HuH-7 (cell line): ENCODE measurements at regions not wholly inside any gene's neighbourhood (a gene's known extent, or its start where the extent isn't known, plus 50 kb on each side); places are given as distances from the start of the nearest gene placed in this dataset.
"Not testable (repeated sequence)": the region's sequence is repeated elsewhere in the genome, so short reads cannot be mapped to it uniquely, and the experiment has no call there.

Source experiments
- DNase-seq: peaks from one replicate; pipeline ENCODE4 v3.0.0; 2011; ENCODE audit warnings: low spot score

DNA sequence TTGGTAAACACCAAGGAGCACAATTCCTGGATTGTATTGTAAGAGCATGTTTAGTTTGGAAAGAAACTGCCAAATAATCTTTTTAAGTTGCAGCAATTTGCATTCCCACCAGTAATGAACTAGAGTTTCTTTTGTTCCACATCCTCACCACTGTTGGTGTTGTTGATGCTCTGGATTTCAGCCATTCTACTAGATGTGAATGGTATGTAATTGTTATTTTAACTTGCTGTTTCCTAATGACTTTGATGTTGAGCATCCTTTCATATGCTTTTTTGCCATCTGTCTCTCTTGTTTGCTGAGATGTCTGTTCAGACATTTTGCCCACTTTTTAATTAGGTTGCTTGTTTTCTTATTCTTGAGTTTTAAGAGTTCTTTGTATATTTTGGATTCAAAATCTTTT is 1654.1 kb downstream of the GRIK2 start:
- no peak for DNase-seq

DNA sequence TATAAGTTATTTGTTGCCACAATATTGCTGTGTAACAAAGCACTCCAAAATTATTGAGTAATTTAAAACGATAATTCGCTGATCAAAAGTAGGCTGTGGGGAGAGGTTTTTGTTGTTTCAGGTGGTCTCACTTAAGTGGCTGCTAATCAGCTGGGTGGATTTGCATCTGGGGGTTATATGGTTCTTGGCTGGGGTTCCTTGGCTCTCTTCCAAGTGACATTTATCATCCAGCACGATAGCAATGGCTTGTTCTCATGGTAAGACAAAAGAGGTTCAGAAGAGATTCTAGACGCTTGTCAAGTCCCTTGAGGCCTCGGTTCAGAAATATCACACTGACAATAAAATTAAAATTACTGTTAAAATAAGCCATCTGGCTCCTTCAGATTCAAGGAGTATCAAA is 1648.8 kb downstream of the GRIK2 start:
- no peak for DNase-seq

DNA sequence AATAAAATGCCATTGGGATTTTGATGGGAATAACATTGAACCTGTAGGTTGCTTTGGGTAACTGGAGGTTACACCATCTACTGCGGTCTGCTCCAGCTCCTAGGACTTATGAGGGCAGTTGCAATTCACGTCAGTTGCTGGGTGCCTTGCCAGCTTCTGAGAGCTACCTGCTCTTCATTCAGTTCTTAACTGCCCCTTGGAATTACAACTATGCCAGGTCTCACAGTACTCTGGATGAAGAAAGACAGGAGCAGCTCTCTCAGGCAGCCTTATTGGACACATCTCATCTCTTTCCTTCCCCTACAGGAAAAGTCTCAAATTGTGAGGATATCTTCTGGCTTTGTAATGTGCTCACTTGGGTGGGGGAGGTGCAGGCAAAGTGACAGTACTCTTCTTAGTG is 1643.3 kb downstream of the GRIK2 start:
- no peak for DNase-seq

DNA sequence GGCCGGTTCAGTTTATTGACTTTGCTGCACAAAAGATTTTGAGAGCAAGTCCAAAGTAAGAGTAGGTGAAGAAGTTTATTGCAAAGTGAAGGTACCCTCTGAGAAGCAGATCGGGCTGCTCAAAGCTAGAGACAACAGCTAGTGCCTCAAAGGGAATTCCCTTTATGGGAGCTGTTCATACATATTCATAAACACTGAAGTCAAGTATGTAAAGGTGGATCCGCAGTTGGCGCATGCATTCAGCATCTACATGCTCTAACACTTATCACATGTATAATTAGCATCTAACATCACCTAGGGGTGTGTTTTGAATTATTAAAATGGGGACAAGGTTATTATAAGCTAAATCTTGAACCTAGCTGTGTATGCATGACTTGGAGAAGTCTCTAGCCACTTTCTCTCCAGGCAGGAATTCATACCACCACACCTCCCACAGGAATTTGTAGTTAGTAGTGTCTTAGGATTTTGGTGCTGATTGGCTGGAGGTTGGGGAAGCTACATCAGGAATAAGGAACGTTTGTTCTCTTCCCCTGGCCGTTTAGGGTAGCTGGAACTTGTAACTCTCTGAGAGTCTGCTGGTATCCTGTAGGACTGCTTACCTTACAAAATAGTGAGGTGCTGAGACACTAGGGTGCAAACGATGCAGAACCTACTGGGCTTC is 1633.9 kb downstream of the GRIK2 start:
- no peak for DNase-seq

DNA sequence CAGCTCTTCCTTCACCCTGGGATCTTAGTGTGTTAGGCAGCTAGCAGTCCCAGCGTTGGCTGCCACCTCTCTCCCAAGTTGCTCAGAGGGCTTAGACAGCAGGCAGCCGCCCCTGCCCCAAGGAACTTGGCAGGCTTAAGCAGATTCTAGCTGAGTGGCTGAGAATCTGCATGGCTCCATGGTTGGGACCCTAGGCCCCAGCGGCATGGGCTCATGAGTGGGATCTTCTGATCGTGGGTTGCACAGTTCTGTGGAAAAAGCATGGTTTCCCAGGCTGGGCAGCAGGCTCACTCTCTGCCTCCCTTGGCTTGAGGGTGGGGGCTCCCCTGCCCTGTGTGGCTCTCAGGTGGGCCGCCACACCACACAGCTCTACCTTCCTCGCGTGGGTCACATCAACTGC is 1624.9 kb downstream of the GRIK2 start:
- DNase-seq: no peak

DNA sequence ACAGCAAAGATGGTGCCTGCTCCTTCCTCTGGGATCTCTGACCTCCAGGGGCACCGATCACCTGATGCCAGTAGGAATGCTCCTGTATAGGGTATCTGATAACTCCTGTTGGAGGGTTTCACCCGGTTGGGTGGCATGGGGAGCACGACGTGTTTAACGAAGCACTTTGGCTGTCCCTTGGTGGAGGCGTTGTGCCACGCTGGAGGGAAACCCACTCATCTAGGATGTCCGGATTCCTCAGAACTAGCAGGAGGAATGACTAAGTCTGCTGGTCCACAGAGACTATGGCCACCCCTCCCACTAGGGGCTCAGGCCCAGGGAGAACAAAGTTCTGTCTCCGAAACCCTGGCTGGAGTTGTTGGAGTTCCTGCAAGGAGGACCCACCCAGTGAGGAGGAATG is 1624.4 kb downstream of the GRIK2 start:
- DNase-seq: no peak

DNA sequence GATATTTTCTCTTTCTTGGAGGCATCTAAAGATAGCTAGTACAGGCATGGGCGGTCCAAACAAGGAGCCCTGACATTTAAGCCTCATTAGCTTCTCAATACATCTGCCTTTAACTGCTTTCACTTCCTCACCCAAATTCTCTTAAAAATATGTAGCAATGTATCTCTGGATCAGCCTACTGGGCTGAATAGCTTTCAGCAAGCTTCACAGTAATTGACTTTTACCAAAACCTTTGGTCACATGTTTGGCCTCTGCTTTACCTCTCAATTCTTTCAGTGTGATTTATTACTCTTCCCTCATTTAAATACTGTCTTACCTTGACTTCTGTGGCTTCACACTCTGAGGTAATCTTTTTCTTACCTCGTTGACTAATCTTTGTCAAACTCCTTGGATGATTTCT is 1618.1 kb downstream of the GRIK2 start:
- DNase-seq: no peak

DNA sequence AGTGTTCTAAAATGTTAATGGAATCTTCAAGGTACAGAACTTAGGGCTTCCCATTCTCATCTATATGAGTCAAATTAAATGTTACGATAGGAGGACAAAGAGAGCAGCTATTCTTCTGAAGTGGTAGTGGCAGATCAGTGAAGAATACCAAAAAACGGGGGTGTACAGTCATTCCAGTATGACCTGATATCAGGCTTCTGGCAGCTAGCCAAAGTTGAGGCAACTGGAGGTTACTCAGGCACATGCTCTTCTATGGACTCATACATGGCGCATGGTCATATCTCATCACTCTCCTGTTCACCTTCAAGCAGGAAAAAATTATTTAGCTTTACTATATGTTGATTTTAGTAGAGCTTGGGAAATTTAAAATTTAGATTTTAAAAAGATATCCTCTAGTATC is 1608.8 kb downstream of the GRIK2 start:
- no peak for DNase-seq

DNA sequence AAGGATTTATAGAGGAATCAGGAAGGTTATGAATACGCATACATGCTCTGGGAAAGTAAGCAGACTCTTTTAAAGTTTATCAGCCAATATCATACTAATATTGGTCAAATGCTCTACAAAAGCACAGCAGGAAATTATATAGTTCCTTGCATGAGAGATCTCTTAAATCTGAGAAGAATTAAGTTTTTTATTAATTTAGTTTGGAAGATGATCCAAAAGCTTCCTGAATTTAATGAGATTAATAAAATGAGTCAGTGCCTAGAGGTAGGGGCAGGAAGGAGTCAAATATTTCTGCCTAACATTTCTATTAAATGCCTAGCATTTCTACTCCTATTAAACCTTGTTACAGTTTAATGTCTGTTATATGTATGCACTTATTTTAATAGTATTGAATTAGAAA is 1608.2 kb downstream of the GRIK2 start:
- no peak for DNase-seq

DNA sequence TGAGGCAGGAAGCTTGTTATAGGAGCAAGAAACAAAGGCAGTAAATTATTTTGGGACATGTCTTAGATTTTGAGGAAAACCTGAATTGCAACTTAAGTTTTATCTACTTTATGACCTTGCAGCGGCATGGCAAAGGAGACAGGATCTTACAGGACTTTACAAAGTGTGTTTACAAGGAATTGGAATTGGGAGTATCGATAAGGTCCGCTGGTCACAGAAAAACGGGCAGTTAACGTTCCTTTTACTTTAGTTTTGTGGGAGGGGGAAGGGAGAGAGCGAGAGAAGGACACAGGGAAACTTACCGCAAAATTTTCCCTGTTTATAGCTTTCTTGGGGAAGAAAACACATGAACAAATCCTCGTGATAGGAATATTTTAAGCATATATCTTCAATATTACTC is 1607.2 kb downstream of the GRIK2 start:
- DNase-seq: no peak

DNA sequence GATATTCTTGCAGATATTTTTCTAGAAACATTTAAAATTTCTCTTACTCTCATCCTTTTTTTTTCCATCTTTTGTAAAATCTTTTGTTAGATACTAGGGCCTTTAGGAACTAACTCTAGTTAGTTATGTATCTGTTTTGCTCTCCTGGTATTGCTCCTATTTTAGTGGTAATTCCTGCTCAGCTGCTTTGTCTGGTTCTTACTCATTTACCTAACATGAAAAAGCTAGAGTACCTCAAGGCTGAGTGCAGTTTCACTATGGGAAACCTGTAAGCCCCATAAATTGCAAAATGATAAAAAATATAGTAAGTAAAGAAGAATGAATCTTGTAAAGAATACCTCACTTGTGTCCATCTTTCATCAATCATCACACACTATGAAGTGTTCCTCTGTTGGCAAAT is 1602.0 kb downstream of the GRIK2 start:
- no peak for DNase-seq

DNA sequence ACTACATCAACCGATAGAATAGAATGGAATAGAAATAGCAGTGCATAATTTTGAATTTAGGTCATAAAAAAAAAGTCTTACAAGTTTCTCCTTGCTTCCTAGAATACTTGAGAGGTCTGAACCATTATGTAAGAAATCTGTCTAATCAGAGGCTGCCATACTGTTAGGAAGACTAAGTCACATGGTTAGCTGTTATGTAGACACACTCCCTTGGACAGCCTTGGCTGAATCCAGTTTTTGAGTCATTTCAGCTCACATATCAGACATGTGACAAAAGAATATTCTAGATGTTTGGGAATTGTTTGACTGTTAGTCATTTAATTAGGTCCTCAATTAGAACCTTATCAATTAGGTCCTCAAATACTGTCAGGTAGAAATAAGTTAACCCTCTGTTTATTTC is 1601.4 kb downstream of the GRIK2 start:
- DNase-seq: no peak

DNA sequence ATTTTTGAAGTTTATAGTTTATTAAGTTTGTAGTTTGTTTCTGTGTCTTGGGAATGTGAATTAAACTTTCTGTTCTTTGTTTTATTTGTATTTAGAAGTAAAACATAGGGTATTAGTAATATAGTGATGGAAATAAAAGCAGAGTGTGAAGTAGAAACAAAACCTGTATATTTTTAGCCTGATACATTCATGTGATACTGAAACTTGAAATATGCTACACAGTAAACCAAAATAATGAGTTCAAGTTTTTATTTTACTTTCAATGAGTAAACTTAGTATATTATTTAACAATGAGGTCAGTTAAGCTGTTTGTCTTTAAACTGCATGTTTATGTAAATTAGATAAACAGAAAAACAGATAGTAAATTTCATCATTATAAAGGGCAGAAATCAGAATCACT is 1592.6 kb downstream of the GRIK2 start:
- DNase-seq: no peak

DNA sequence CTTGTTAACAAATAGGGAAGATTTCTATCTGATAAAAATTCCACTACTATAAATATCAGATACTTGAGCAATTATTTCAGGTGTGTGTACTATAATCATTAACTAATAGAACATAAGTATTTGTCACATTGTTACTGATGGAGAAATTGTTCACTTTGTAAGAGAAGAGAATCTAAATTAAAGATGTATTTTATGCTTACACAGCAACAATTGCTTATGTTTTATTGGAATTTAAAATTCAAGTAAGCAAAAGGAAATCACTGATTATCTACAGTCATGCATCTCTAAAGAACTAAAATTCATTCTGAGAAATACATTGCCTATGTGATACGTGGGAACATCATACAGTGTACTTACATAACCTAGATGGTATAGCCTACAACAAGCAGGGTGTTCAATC is 1590.8 kb downstream of the GRIK2 start:
- DNase-seq: no peak

DNA sequence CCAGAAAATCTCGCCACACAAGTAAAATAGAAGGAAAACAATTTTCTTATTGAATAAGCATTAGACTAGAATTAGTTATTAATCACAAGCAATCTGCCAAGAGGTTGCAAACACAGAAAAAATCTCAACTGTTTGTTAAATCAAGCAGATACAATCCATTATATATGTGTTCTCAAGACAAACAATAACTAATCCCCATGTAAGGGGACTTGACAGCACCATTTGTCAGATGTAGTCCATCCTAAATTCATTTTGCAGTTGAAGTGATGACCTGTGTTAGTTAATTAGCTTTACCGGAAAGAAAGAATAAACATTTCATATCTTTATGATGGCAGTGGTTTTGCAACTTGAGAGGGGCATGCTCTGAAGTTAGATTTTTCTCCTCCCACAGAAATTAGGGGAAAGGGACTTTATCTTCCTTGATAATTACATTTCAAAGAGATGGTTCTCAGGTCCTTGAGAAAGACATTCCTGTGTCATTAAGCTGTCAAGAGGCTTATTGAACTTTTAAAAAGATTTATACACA is 1588.0 kb downstream of the GRIK2 start:
- DNase-seq: peak; percentile 3

DNA sequence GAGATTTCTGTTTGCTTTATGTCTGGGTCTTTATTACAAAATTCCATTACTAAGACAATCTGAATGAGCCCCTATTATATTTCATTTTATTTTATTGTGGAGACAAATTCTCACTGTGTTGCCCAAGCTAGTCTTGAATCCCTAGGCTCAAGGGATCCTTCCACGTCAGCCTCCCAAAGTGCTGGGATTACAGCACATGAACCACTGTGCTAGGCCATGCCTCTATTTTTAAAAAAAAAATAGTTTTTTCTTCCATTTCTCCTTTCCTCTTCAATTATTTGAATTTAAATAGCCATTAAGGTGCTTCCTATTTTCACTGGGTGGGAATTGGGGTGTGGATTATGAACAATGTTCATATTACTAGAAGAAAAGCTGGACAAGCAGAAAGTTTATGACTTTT is 1587.4 kb downstream of the GRIK2 start:
- no peak for DNase-seq

DNA sequence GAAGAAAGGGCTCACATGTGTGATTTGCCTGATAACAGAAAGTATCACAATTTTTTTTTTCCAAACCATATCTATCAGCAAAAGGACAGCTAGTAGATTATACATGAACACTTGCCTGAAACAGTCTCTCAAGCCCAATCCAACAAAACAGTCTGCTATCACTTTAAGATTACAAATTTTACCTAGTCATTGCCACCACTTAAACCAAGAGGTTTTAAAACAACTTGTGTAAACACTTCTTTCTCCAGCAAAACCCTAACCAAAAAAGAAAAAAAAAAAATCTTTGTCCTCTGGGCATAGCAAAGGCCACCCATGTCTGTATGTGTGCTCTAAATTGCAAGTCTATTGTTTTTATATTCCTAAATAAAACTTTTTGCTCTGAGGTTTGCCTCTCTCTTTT is 1568.4 kb downstream of the GRIK2 start:
- DNase-seq: no peak

DNA sequence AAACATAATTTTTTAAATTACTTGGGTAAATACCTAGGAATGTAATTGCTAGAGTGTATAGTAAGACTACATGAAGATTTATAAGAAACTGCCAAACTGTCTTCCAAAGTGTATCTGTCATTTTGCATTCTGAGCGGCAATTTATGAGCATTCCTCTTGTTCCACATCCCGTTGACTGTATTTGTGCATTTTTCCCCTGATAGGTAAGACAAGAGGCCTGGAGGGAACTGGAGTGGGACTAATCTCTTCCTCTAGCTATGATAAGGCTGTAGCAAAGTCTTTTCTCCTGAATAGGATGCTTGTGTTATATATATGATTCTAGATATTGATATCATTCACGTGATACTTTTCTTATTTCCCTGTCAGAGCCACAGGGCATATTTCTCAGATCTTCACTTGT is 1557.5 kb downstream of the GRIK2 start:
- no peak for DNase-seq

DNA sequence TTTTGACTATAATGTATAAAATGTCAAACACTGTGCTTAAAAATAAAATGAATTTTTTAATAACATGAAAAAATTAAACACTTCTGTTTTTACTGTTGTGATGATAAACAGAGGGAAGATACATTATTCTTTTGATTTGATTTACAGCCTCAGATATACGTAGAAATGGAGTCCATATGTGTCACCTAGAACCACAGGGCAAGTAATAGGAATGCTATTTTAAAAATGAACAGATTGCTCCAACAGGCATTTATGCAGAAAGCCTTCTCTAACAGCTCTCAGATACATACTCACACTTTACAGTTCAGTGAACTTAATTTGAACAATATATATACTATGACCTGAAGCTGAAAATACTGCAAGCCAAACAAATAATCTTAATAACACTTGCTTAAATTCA is 1551.0 kb downstream of the GRIK2 start:
- no peak for DNase-seq

DNA sequence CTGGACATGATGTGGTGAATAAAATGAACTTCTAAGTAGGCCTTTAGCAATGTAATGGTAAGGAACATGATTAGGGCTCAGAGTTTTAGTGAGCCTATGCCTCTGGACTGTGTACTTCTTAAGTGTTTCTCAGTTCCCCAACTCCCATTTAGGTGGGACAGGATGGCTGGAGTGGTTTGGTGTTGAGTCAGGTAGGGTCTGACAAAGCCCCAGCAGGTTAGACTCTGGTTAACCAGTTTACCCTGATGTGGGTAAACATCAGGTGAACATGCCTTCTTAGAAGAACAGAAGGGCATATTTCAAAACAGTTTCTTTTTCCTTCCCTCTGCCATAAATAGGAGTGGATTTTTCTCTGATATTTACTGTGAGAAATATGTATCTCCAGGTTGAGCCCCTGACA is 1548.7 kb downstream of the GRIK2 start:
- no peak for DNase-seq

DNA sequence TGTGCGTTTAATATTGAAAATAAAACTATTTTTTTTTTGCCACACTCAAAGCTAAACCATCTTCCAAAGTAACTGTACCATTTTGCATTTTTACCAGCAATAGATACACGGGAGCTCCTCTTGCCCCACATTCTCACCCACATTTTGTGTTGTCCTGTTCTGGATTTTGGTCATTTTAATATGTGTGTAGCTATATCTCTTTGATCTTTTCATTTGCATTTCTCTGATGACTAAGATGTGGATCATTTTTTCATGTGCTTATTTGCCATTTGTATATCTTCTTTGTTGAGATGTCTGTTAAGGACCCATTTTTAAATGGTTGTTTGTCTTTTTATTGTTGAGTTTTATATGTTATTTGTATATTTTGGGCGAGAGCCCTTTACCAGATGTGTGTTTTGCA is 1543.5 kb downstream of the GRIK2 start:
- no peak for DNase-seq

DNA sequence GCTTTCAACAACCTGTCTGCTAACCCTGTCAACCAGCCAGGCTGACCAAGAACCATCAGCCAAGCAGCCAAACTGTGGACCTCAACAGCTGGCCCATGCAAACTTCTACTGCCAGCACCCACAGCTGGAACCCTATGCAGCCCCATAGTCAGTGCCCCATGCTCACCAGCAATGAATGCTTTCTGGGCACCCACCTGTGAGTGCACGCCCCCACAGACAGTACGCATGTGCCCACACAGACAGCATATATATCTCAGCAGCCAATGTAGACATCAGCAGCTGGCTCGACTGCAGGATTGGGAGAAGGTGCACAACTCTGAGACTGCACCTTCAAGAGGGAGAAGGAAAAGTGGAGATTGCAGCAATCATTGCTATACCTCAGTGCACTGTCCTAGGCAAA is 1534.6 kb downstream of the GRIK2 start:
- DNase-seq: no peak

DNA sequence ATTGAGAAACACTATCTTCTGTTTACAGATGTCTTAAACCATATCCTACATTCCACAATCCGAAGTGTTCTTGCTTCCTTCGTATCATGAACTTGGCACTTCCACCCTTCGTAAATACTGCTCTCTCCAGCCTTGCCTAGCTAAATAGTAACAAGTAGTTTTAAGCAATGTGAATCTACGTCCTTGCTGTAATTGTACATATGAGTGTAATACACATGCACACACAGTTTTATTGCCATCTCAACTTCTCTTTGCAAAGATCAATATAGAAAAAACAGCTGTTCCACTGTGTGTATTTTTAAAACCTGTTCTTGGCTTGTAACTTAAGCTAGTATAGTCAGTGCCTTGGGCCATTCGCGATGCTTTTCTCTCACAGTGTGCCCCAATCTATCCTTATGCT is 1524.7 kb downstream of the GRIK2 start:
- DNase-seq: no peak

DNA sequence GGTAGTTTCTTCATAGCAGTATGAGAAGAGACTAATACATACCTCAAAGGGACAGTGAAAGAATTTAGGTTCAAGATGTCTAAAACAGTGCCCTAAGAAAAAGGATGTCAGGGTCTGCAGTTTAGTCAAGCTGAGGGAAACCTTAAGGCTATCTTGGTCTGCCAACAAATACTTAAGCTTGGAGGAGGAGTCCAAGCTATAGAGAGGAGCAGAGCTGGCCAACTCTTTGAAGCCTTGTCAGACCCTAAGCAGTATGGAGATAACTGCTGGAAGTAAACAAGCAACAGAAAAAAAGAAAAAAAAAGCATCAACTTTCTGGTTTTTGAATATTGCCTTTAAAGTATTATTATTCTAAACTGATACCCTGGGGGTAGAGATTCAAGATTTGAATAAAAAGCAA is 1518.1 kb downstream of the GRIK2 start:
- DNase-seq: no peak

DNA sequence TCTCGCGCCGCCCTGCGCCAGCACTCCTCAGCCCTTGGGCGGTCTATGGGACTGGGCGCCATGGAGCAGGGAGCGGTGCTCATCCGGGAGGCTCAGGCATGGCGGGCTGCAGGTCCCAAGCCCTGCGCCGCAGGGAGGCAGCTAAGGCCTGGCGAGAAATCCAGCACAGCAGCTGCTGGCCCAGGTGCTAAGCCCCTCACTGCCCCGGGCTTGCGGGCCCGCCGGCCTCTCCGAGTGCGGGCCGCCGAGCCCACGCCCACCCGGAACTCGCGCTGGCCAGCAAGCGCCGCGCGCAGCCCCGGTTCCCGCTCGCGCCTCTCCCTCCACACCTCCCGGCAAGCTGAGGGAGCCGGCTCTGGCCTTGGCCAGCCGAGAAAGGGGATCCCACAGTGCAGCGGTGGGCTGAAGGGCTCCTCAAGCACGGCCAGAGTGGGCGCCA is 1517.2 kb downstream of the GRIK2 start:
- DNase-seq: not testable (repeated sequence)
